ENCODE measurements at regions not wholly inside any gene's neighbourhood (a gene's known extent, or its start where the extent isn't known, plus 50 kb on each side); places are given as distances from the start of the nearest gene placed in this dataset.

DNA sequence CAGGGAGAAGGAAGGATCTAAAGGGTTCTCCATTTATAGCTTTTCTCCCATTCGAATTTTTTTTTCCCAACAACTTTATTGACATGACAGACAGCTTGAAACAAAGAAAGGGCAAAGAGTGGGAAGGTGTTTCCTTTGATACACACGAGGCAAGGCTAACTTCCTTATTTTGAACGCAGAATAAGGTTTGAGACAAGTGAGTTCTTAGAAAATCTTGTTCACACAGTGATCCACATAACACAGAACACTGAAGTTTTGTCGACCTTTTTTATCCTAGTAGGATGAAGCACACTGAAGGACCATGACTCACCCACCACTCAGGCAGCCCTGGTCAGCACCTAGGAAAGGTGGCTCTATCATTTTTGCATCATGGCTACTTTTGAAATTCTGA lies 425.8 kb upstream of the MDFIC2 start (continued):
- TF ChIP-seq, protein P1, sequence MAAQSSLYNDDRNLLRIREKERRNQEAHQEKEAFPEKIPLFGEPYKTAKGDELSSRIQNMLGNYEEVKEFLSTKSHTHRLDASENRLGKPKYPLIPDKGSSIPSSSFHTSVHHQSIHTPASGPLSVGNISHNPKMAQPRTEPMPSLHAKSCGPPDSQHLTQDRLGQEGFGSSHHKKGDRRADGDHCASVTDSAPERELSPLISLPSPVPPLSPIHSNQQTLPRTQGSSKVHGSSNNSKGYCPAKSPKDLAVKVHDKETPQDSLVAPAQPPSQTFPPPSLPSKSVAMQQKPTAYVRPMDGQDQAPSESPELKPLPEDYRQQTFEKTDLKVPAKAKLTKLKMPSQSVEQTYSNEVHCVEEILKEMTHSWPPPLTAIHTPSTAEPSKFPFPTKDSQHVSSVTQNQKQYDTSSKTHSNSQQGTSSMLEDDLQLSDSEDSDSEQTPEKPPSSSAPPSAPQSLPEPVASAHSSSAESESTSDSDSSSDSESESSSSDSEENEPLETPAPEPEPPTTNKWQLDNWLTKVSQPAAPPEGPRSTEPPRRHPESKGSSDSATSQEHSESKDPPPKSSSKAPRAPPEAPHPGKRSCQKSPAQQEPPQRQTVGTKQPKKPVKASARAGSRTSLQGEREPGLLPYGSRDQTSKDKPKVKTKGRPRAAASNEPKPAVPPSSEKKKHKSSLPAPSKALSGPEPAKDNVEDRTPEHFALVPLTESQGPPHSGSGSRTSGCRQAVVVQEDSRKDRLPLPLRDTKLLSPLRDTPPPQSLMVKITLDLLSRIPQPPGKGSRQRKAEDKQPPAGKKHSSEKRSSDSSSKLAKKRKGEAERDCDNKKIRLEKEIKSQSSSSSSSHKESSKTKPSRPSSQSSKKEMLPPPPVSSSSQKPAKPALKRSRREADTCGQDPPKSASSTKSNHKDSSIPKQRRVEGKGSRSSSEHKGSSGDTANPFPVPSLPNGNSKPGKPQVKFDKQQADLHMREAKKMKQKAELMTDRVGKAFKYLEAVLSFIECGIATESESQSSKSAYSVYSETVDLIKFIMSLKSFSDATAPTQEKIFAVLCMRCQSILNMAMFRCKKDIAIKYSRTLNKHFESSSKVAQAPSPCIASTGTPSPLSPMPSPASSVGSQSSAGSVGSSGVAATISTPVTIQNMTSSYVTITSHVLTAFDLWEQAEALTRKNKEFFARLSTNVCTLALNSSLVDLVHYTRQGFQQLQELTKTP (IDR thresholded peaks at IDR 0.05; ENCODE audit: low read depth in 1 of 2, partially characterized antibody in 2 of 2) = no peak

DNA sequence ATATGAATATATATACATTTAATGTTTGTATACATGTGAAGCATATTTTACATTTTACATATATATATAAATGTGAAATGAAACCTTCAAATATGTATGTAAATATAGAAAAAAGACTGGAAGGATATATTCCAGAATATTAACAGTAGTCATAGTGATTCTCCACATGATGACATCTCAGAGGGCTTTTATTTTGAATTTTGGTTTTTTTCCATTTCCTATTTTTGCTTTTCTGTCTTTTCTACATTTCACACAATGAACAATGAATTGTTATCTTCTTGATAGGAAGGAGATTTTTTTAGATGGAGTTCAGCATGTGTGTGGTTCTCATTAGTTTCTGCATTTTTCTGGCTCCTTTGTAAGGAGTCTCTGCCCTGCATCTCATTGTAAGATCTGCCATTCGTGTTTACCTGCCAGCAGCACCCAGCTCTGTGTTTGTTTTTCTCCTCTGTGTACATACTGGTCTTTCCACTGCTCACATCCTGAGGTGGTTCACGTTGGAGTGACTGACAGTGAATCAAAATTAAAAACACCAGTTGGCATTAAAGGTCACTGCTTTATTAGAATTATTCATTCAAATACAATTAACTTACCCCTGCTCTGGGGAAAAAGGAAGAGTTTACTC lies 425.3 kb upstream of the MDFIC2 start:
- Histone ChIP-seq H3K27ac (ENCODE audit: extremely low read depth, low read depth, low read length) (no peak overlapping the region), H3K36me3 (ENCODE audit: control insufficient read depth, insufficient read depth, low read length) (no peaks in the 10 kb centered on the region), H3K9me1 (ENCODE audit: control insufficient read depth, insufficient read depth, low read length) (no peaks in the 10 kb centered on the region), H3K27me3 (ENCODE audit: control insufficient read depth in 2 of 2, insufficient read depth in 2 of 2, low read length in 2 of 2) (no peaks in the 10 kb centered on the region), H3K9ac (ENCODE audit: insufficient read depth in 1 of 2, low read depth in 2 of 2, low read length in 2 of 2) (no peak overlapping the region), H3K4me3 (no peak overlapping the region), H3K79me2 (ENCODE audit: control insufficient read depth, insufficient read depth, low read length) (no peaks in the 10 kb centered on the region), H3K4me1 (replicated peaks in 1 of 2; ENCODE audit: control insufficient read depth in 2 of 2, insufficient read depth in 2 of 2, low read length in 2 of 2) (no peaks in the 10 kb centered on the region), H3K9me3 (replicated peaks; ENCODE audit: control insufficient read depth, insufficient read depth, low read depth, low read length) (no peaks in the 10 kb centered on the region), H3K4me2 (ENCODE audit: insufficient read depth, low read length) (no peak overlapping the region), H4K20me1 (replicated peaks; ENCODE audit: control insufficient read depth, insufficient read depth, low read length) (no peaks in the 10 kb centered on the region), H2AFZ (ENCODE audit: low read depth, low read length) (no peak overlapping the region)
- POLR2A ChIA-PET = no interaction called here
- in situ Hi-C loops (cut with MboI) (no loop called here), intact Hi-C loops (cut with micrococcal nuclease) (no loop called here)
- 0 out of 2 replicates have a peak, but pooled peaks have one; percentile 32 for TF ChIP-seq ZNF384 (IDR thresholded peaks at IDR 0.05; ENCODE audit: low read depth, low read length)
- TF ChIP-seq MYNN (IDR thresholded peaks at IDR 0.05) = peak; percentile 94
- no peak for TF ChIP-seq MYNN (CRISPR knock-in tag; IDR thresholded peaks at IDR 0.05)
- no peak for TF ChIP-seq RFX5 (IDR thresholded peaks at IDR 0.05; ENCODE audit: low read depth, low read length)
- TF ChIP-seq RFX1 (IDR thresholded peaks at IDR 0.05) = peak; percentile 45; the same call in 1 of the 2 replicates
- TF ChIP-seq SMARCA4 (IDR thresholded peaks at IDR 0.05) = no peak
- no TSS peak for BruUV-seq (replicated peaks)
- CTCF ChIA-PET (ENCODE audit: low intra/inter-chr PET ratio) = no interaction called here
- no peak for ATAC-seq
- 0% methylated on average over 2 of the region's 2 CpGs for WGBS (ENCODE audit: insufficient coverage, low coverage, missing lambda C conversion rate)
- no peak for FAIRE-seq
- DNase-seq (ENCODE audit: extremely low read depth in 1 of 4, low spot score in 3 of 4) = no peak
